Gastrocnemius medialis (tissue), 4 donors: ENCODE measurements at regions not wholly inside any gene's neighbourhood (a gene's known extent, or its start where the extent isn't known, plus 50 kb on each side); places are given as distances from the start of the nearest gene placed in this dataset.

Experiments
- CTCF ChIP-seq, 5 experiments: fragments of 450-650 bp in 3 of 5; fragments of 200-600 bp in 2 of 5; sonication (generic) in 2 of 5; IDR thresholded peaks in 4 of 5; conservative IDR thresholded peaks in 1 of 5; 1 replicate in 4 of 5; 2 replicates in 1 of 5; pipeline ENCODE4 v1.5.1; 2016 to 2019; ENCODE audit warnings: antibody characterized with exemption in 5 of 5, mild to moderate bottlenecking in 3 of 5, moderate library complexity in 3 of 5
- POLR2A ChIP-seq, 2 donors: fragments of 450-650 bp; IDR thresholded peaks; one replicate each; pipeline ENCODE4 v1.6.1; 2017; ENCODE audit warnings: antibody characterized with exemption in 2 of 2, mild to moderate bottlenecking in 2 of 2, moderate library complexity in 2 of 2

GRCh38 chr5:51977014-51977413, 593.8 kb downstream of the ISL1 start:
- TF ChIP-seq CTCF (IDR thresholded peaks at IDR 0.05 in 4 of 5, conservative IDR thresholded peaks at IDR 0.05 in 1 of 5) (no peak), POLR2A (IDR thresholded peaks at IDR 0.05) (no peak)
